ENCODE measurements at regions not wholly inside any gene's neighbourhood (a gene's known extent, or its start where the extent isn't known, plus 50 kb on each side); places are given as distances from the start of the nearest gene placed in this dataset.

- no peak overlapping the region for H3K4me3 ChIP-seq (ENCODE audit: low read depth, low read length)
- no peak for DNase-seq (ENCODE audit: low read depth)
- TF ChIP-seq, protein P1, sequence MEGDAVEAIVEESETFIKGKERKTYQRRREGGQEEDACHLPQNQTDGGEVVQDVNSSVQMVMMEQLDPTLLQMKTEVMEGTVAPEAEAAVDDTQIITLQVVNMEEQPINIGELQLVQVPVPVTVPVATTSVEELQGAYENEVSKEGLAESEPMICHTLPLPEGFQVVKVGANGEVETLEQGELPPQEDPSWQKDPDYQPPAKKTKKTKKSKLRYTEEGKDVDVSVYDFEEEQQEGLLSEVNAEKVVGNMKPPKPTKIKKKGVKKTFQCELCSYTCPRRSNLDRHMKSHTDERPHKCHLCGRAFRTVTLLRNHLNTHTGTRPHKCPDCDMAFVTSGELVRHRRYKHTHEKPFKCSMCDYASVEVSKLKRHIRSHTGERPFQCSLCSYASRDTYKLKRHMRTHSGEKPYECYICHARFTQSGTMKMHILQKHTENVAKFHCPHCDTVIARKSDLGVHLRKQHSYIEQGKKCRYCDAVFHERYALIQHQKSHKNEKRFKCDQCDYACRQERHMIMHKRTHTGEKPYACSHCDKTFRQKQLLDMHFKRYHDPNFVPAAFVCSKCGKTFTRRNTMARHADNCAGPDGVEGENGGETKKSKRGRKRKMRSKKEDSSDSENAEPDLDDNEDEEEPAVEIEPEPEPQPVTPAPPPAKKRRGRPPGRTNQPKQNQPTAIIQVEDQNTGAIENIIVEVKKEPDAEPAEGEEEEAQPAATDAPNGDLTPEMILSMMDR (IDR thresholded peaks at IDR 0.05; ENCODE audit: control insufficient read depth, extremely low read depth, insufficient read depth) = no peak
These were observed 61.4 kb upstream of the SKAP2 start for GRCh38 chr7:26925768-26926167.

- no peak for DNase-seq (ENCODE audit: low read depth)
- TF ChIP-seq, protein P1 (IDR thresholded peaks at IDR 0.05; ENCODE audit: control insufficient read depth, extremely low read depth, insufficient read depth) = no peak
- H3K4me3 ChIP-seq (ENCODE audit: low read depth, low read length) = no peak overlapping the region
These were observed 59.9 kb upstream of the SKAP2 start for GRCh38 chr7:26924149-26924767.

- TF ChIP-seq, protein P1 (IDR thresholded peaks at IDR 0.05; ENCODE audit: control insufficient read depth, extremely low read depth, insufficient read depth) = no peak
- H3K4me3 ChIP-seq (ENCODE audit: low read depth, low read length) = no peak overlapping the region
- DNase-seq (ENCODE audit: low read depth) = no peak
These were observed 55.6 kb upstream of the SKAP2 start for GRCh38 chr7:26919906-26920493.

DNA sequence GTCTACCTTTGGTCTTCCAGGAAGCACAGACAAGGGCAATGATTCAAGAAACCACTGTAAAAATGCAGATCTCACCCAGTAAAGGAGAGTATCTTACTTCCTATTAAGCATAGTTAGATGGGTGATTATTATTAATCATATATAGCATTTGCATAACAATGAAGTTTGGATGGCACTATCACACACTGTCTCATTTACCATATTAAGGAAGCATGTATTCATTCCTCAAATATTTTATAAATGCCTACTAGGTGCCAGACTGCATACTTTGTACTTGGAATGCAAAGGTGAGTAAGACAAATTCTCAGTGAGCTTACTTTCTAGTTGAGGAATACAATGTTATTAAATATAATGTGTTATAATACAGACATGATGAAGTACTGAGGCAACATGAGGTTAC is 53.9 kb upstream of the SKAP2 start:
- TF ChIP-seq, protein P1 (IDR thresholded peaks at IDR 0.05; ENCODE audit: control insufficient read depth, extremely low read depth, insufficient read depth) = no peak
- no peak for DNase-seq (ENCODE audit: low read depth)
- no peak overlapping the region for H3K4me3 ChIP-seq (ENCODE audit: low read depth, low read length)

GRCh38 chr7:26916779-26917320 is 52.5 kb upstream of the SKAP2 start:
- TF ChIP-seq, protein P1 (IDR thresholded peaks at IDR 0.05; ENCODE audit: control insufficient read depth, extremely low read depth, insufficient read depth) = no peak
- H3K4me3 ChIP-seq (ENCODE audit: low read depth, low read length) = no peak overlapping the region
- DNase-seq (ENCODE audit: low read depth) = no peak

GRCh38 chr7:26916336-26916735 is 51.9 kb upstream of the SKAP2 start:
- no peak overlapping the region for H3K4me3 ChIP-seq (ENCODE audit: low read depth, low read length)
- TF ChIP-seq, protein P1 (IDR thresholded peaks at IDR 0.05; ENCODE audit: control insufficient read depth, extremely low read depth, insufficient read depth) = no peak
- no peak for DNase-seq (ENCODE audit: low read depth)
